K562 (cell line): ENCODE measurements at regions not wholly inside any gene's neighbourhood (a gene's known extent, or its start where the extent isn't known, plus 50 kb on each side); places are given as distances from the start of the nearest gene placed in this dataset.
"Not testable (repeated sequence)": the region's sequence is repeated elsewhere in the genome, so short reads cannot be mapped to it uniquely, and the experiment has no call there.

Experiments
- ATAC-seq: fragments of 200-7000 bp; cut with Tn5 transposase; 3 replicates; pipeline ENCODE4 v1.9.1; 2020; ENCODE audit warnings: moderate library complexity
- BruUV-seq: library from RNA; stranded (reverse); fragments of 400-500 nt; replicated peaks from 2 replicates; lab custom pipeline; 2021; lab: Mats Ljungman, UMichigan
- CTCF ChIA-PET: fragments of 300-600 bp; formaldehyde crosslinking; extraction: SDS; loops from one replicate; lab custom pipeline; 2021; ENCODE audit warnings: low intra/inter-chr PET ratio; lab: Yijun Ruan, JAX
- POLR2A ChIA-PET: fragments of 300-600, 350-650 bp; sonication (Branson Sonifier 250); formaldehyde crosslinking; extraction: SDS; loops from one replicate; lab custom pipeline; 2021; ENCODE audit warnings: antibody characterized with exemption, inconsistent platforms; lab: Yijun Ruan, JAX
- DNase-seq, 4 experiments: peaks; one replicate each; pipeline versions ENCODE4 v3.0.0 to v3.0.0-alpha.2; 2011 to 2018; ENCODE audit warnings: low spot score in 3 of 4, mixed read lengths in 3 of 4; ENCODE audit errors: extremely low read depth in 1 of 4
- FAIRE-seq: peaks from 2 replicates; lab custom pipeline; 2011; peaks lifted over from hg19 to GRCh38; lab: Jason Lieb, UNC
- H2AFZ ChIP-seq: 2 replicates; pipeline ENCODE4 v1.6.0; 2011; ENCODE audit warnings: low read depth, low read length, control low read depth, inconsistent platforms
- H3K27ac ChIP-seq: fragments of 200-600 bp; 3 replicates; pipeline ENCODE4 v1.8.0; 2011; ENCODE audit warnings: low read depth, mild to moderate bottlenecking, control low read depth, inconsistent platforms, low read length, moderate library complexity, mixed read lengths; ENCODE audit errors: extremely low read depth
- H3K27me3 ChIP-seq, 2 experiments: fragments of 300-600 bp in 1 of 2; 2 replicates in 1 of 2; 3 replicates in 1 of 2; pipeline versions ENCODE4 v1.6.0 to v1.8.0; 2011; ENCODE audit warnings: inconsistent platforms in 2 of 2, low read length in 2 of 2, mild to moderate bottlenecking in 1 of 2, mixed read lengths in 1 of 2, moderate library complexity in 1 of 2; ENCODE audit not compliant: control insufficient read depth in 2 of 2, insufficient read depth in 2 of 2
- H3K36me3 ChIP-seq: fragments of 300-600 bp; 3 replicates; pipeline ENCODE4 v1.8.0; 2011; ENCODE audit warnings: mild to moderate bottlenecking, low read length, inconsistent platforms; ENCODE audit not compliant: control insufficient read depth, insufficient read depth
- H3K4me1 ChIP-seq, 2 experiments: fragments of 200-600 bp in 1 of 2; replicated peaks in 1 of 2; 2 replicates in 1 of 2; 3 replicates in 1 of 2; pipeline versions ENCODE4 v1.5.1 to v1.8.0; 2011; ENCODE audit warnings: inconsistent platforms in 2 of 2, low read length in 2 of 2, mild to moderate bottlenecking in 1 of 2, mixed read lengths in 1 of 2, moderate library complexity in 1 of 2; ENCODE audit not compliant: control insufficient read depth in 2 of 2, insufficient read depth in 2 of 2
- H3K4me2 ChIP-seq: 2 replicates; pipeline ENCODE4 v1.6.1; 2011; ENCODE audit warnings: low read length, control low read depth, inconsistent platforms, mixed read lengths; ENCODE audit not compliant: insufficient read depth
- H3K4me3 ChIP-seq: fragments of 200-600 bp; sonication (generic), shearing (Covaris generic); 2 replicates; pipeline ENCODE4 v1.5.1; 2016; ENCODE audit warnings: control low read depth, inconsistent platforms
- H3K79me2 ChIP-seq: fragments of 200-600 bp; 3 replicates; pipeline ENCODE4 v1.8.0; 2011; ENCODE audit warnings: low read length, inconsistent platforms; ENCODE audit not compliant: control insufficient read depth, insufficient read depth
- H3K9ac ChIP-seq, 2 experiments: 2 replicates each; pipeline versions ENCODE4 v1.6.0 to v1.6.1; 2011; ENCODE audit warnings: low read depth in 2 of 2, low read length in 2 of 2, control low read depth in 1 of 2, inconsistent platforms in 1 of 2, mild to moderate bottlenecking in 1 of 2, mixed read lengths in 1 of 2; ENCODE audit not compliant: insufficient read depth in 1 of 2
- H3K9me1 ChIP-seq: one replicate; pipeline ENCODE4 v1.6.0; 2011; ENCODE audit warnings: inconsistent platforms, mild to moderate bottlenecking, low read length, moderate library complexity; ENCODE audit not compliant: control insufficient read depth, insufficient read depth
- H3K9me3 ChIP-seq: replicated peaks from 2 replicates; pipeline ENCODE4 v1.5.1; 2011; ENCODE audit warnings: low read depth, low read length, inconsistent platforms; ENCODE audit not compliant: control insufficient read depth, insufficient read depth
- H4K20me1 ChIP-seq: replicated peaks from 2 replicates; pipeline ENCODE4 v1.6.1; 2011; ENCODE audit warnings: low read length, inconsistent platforms, mixed read lengths; ENCODE audit not compliant: control insufficient read depth, insufficient read depth
- CBX5 ChIP-seq: IDR thresholded peaks from 2 replicates; pipeline ENCODE4 v1.6.1; 2014; ENCODE audit warnings: low read depth, borderline replicate concordance
- GTF2A2 ChIP-seq: IDR thresholded peaks from 2 replicates; pipeline ENCODE4 v1.6.1; 2016; ENCODE audit warnings: mild to moderate bottlenecking, missing genetic modification characterization, missing compliant biosample characterization
- MCM7 ChIP-seq, 2 experiments: fragments of 450-650 bp; IDR thresholded peaks; 2 replicates each; pipeline ENCODE4 v1.6.1; 2016 to 2018
- POU5F1 ChIP-seq: fragments of 150-350 bp; IDR thresholded peaks from 2 replicates; pipeline ENCODE4 v1.6.1; 2014; ENCODE audit warnings: borderline replicate concordance, low read length, low read depth, mild to moderate bottlenecking; ENCODE audit not compliant: partially characterized antibody
- PTBP1 ChIP-seq: fragments of 200-400 bp; formaldehyde crosslinking; IDR thresholded peaks from 2 replicates; pipeline ENCODE4 v1.6.1; 2017; ENCODE audit warnings: low read depth, low read length
- ZNF583 ChIP-seq: fragments of 250-450 bp; sonication (Bioruptor Pico); IDR thresholded peaks from 2 replicates; pipeline ENCODE4 v1.4.0; 2020
- ZNF644 ChIP-seq: fragments of 200-800 bp; sonication (Bioruptor generic); IDR thresholded peaks from 2 replicates; pipeline ENCODE4 v1.6.1; 2016; ENCODE audit warnings: low read depth, missing genetic modification characterization, missing compliant biosample characterization
- WGBS: fragments of 100-300 bp; shearing (Covaris generic); methylation state at CpG from one replicate; pipeline ENCODE4 v1.1.6; 2016; ENCODE audit warnings: low coverage, mixed read lengths; ENCODE audit not compliant: insufficient coverage; ENCODE audit errors: missing lambda C conversion rate; 5-methylcytosine and 5-hydroxymethylcytosine counted together
- in situ Hi-C: fragments of 300-500 bp; cut with MboI; formaldehyde crosslinking; loops from 4 replicates; pipeline ENCODE4 v1.15.0; 2018; ENCODE audit warnings: inconsistent platforms, mixed read lengths
- intact Hi-C: fragments of 100-400 bp; cut with micrococcal nuclease; formaldehyde crosslinking; loops from 2 replicates; pipeline ENCODE4 v1.14.2; 2022

GRCh38 chr16:65813879-65814278, 552.6 kb upstream of the CDH5 start:
- H3K9me3 ChIP-seq, H3K27ac ChIP-seq, intact Hi-C loops, H3K4me1 ChIP-seq, H4K20me1 ChIP-seq, H3K4me3 ChIP-seq, H3K27me3 ChIP-seq, H3K9me1 ChIP-seq, FAIRE-seq, BruUV-seq, CTCF ChIA-PET, DNase-seq, H3K79me2 ChIP-seq, in situ Hi-C loops, ATAC-seq, H3K36me3 ChIP-seq, H3K9ac ChIP-seq, H3K4me2 ChIP-seq: not testable (repeated sequence)
- WGBS = 14% methylated on average over 6 of the region's 7 CpGs
- peak overlapping the region; percentile 12; the same call in 1 of the 2 replicates for H2AFZ ChIP-seq
- POLR2A ChIA-PET = interaction anchor here (0.8 kb wide), 1 partner anchor 56 kb away, joined by 4 read pairs; no protein-coding TSS in a partner anchor

- intact Hi-C loops = no loop called here
- CTCF ChIA-PET = no interaction called here
- H4K20me1 ChIP-seq = no peaks in the 10 kb centered on the region
Observed at GRCh38 chr16:65809627-65810026, 556.9 kb upstream of the CDH5 start.

More at GRCh38 chr16:65809627-65810026, 556.9 kb upstream of the CDH5 start:
- DNase-seq = peak in 2 of 4 experiments; percentile 13 to 41
- no peaks in the 10 kb centered on the region for H3K9me3 ChIP-seq
- POLR2A ChIA-PET = interaction anchor here (0.9 kb wide), 1 partner anchor 29 kb away, joined by 3 read pairs; no protein-coding TSS in a partner anchor
- peak; percentile 92 for ATAC-seq
- TF ChIP-seq ZNF644 (tag) = no peak
- no peak for TF ChIP-seq POU5F1
- TF ChIP-seq PTBP1 = no peak
- no peak for TF ChIP-seq CBX5
- TF ChIP-seq GTF2A2 = no peak
- TF ChIP-seq MCM7 (IDR thresholded peaks at IDR 0.05) = no peak
- TF ChIP-seq ZNF583 (CRISPR knock-in tag) = no peak
- peaks cover 0 to 6% of the 10 kb centered on the region in 2 experiments; a peak in 2 of 5 replicates for H3K4me1 ChIP-seq
- H3K9me1 ChIP-seq = no peaks in the 10 kb centered on the region
- no TSS peak for BruUV-seq
- WGBS = 13% methylated on average over 7 of the region's 8 CpGs
- no peaks in the 10 kb centered on the region for H3K27me3 ChIP-seq
- H2AFZ ChIP-seq = peak overlapping the region; percentile 49
- H3K79me2 ChIP-seq = no peaks in the 10 kb centered on the region
- H3K9ac ChIP-seq = no peak overlapping the region
- H3K27ac ChIP-seq = no peak overlapping the region
- H3K4me3 ChIP-seq = no peak overlapping the region
- in situ Hi-C loops = no loop called here
- 0 out of 2 replicates have a peak overlapping the region, but pooled peaks have one; percentile 28 for H3K4me2 ChIP-seq
- no peaks in the 10 kb centered on the region for H3K36me3 ChIP-seq
- FAIRE-seq = no peak
